ENCODE measurements at regions not wholly inside any gene's neighbourhood (a gene's known extent, or its start where the extent isn't known, plus 50 kb on each side); places are given as distances from the start of the nearest gene placed in this dataset.

DNA sequence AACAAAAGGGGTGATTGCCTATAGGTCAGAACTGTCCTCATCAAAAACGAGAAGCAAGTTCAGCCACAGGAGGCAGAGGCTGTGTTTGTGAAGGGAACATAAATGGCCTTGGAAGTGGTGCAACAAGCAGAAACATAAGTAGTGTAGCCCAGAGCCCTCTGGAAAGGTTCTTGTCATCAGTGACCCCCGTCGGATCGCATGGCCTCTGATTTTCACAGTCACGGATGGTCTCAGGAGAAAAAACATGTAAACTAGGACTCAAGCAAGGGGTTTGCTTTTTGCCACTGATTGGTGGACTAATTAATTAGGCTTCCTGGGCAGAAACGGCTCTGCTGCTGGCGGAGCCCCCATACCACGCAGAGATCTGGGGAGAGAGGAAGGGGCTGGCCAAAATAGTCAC lies 496.5 kb upstream of the MKI67 start:
- TF ChIP-seq, protein P1, sequence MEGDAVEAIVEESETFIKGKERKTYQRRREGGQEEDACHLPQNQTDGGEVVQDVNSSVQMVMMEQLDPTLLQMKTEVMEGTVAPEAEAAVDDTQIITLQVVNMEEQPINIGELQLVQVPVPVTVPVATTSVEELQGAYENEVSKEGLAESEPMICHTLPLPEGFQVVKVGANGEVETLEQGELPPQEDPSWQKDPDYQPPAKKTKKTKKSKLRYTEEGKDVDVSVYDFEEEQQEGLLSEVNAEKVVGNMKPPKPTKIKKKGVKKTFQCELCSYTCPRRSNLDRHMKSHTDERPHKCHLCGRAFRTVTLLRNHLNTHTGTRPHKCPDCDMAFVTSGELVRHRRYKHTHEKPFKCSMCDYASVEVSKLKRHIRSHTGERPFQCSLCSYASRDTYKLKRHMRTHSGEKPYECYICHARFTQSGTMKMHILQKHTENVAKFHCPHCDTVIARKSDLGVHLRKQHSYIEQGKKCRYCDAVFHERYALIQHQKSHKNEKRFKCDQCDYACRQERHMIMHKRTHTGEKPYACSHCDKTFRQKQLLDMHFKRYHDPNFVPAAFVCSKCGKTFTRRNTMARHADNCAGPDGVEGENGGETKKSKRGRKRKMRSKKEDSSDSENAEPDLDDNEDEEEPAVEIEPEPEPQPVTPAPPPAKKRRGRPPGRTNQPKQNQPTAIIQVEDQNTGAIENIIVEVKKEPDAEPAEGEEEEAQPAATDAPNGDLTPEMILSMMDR (IDR thresholded peaks at IDR 0.05), result no peak
- no peak for TF ChIP-seq EZH2 (IDR thresholded peaks at IDR 0.05)
- TF ChIP-seq EZH2phosphoT487 (IDR thresholded peaks at IDR 0.05), result no peak
